A549 (cell line): ENCODE measurements at regions not wholly inside any gene's neighbourhood (a gene's known extent, or its start where the extent isn't known, plus 50 kb on each side); places are given as distances from the start of the nearest gene placed in this dataset.

ENCODE experiments used
- CTCF ChIP-seq: fragments of >200 bp; sonication (Bioruptor Twin); formaldehyde crosslinking; IDR thresholded peaks from 3 replicates; pipeline ENCODE4 v1.5.1; 2016
- EP300 ChIP-seq, 2 experiments: fragments of >200 bp; sonication (Bioruptor Twin); formaldehyde crosslinking; IDR thresholded peaks; 2 replicates in 1 of 2; 3 replicates in 1 of 2; pipeline ENCODE4 v1.6.1; 2016 to 2017

GRCh38 chr5:28877050-28877449, 1838.7 kb upstream of the CDH9 start:
- TF ChIP-seq CTCF (no peak), EP300 (IDR thresholded peaks at IDR 0.05) (no peak)
